ENCODE measurements at regions not wholly inside any gene's neighbourhood (a gene's known extent, or its start where the extent isn't known, plus 50 kb on each side); places are given as distances from the start of the nearest gene placed in this dataset. TPM values are rescaled to one million over a fixed set of nuclear protein-coding genes. Genes with fewer than 3 reads are reported as not detected.

- no peaks in the 10 kb centered on the region for H3K9me3 ChIP-seq
- WGBS, 2 donors, result 61 to 76% methylated on average over 8 of the region's 8 CpGs
- DNase-seq, result no peak
- no peaks in the 10 kb centered on the region for H3K4me1 ChIP-seq
- H3K27me3 ChIP-seq, result no peaks in the 10 kb centered on the region
- intact Hi-C loops (cut with DNase I), result no loop called here
- TF ChIP-seq CTCF (IDR thresholded peaks at IDR 0.05) (no peak), POLR2A (IDR thresholded peaks at IDR 0.05) (no peak)
- no peak overlapping the region for H3K4me3 ChIP-seq (replicated peaks in 1 of 3)
- no peaks in the 10 kb centered on the region for H3K36me3 ChIP-seq
- no peak overlapping the region for H3K27ac ChIP-seq
These were observed 60.1 kb upstream of the RBBP8 start for GRCh38 chr18:22872900-22873537.

- H3K4me3 ChIP-seq (replicated peaks in 1 of 3), result no peak overlapping the region
- no peak overlapping the region for H3K27ac ChIP-seq
- intact Hi-C loops (cut with DNase I), result no loop called here
- 84 to 85% methylated on average over 3 of the region's 3 CpGs for WGBS, 2 donors
- no peak for DNase-seq
- peaks cover 4 to 6% of the 10 kb centered on the region in 2 donors for H3K4me1 ChIP-seq
- TF ChIP-seq CTCF (IDR thresholded peaks at IDR 0.05), result no peak
- TF ChIP-seq POLR2A (IDR thresholded peaks at IDR 0.05), result no peak
- H3K27me3 ChIP-seq, result no peaks in the 10 kb centered on the region
- H3K36me3 ChIP-seq, result no peaks in the 10 kb centered on the region
- no peaks in the 10 kb centered on the region for H3K9me3 ChIP-seq
These were observed 53.8 kb upstream of the RBBP8 start for GRCh38 chr18:22879293-22879692.

GRCh38 chr18:22882084-22882483 is 51.0 kb upstream of the RBBP8 start:
- no peaks in the 10 kb centered on the region for H3K36me3 ChIP-seq
- H3K27ac ChIP-seq, result no peak overlapping the region
- no peak for TF ChIP-seq POLR2A (IDR thresholded peaks at IDR 0.05)
- TF ChIP-seq CTCF (IDR thresholded peaks at IDR 0.05), result no peak
- H3K4me3 ChIP-seq (replicated peaks in 1 of 3), result no peak overlapping the region
- peaks cover 4 to 6% of the 10 kb centered on the region in 2 donors for H3K4me1 ChIP-seq
- no peaks in the 10 kb centered on the region for H3K9me3 ChIP-seq
- no peak for DNase-seq
- intact Hi-C loops (cut with DNase I), result no loop called here
- no peaks in the 10 kb centered on the region for H3K27me3 ChIP-seq

GRCh38 chr18:22883179-22883578 is 49.9 kb upstream of the RBBP8 start:
- TF ChIP-seq POLR2A (IDR thresholded peaks at IDR 0.05) (no peak), CTCF (IDR thresholded peaks at IDR 0.05) (no peak)
- no peaks in the 10 kb centered on the region for H3K36me3 ChIP-seq
- H3K4me3 ChIP-seq (replicated peaks in 1 of 3), result no peak overlapping the region
- peaks cover 4 to 6% of the 10 kb centered on the region in 2 donors for H3K4me1 ChIP-seq
- no peak for DNase-seq
- H3K9me3 ChIP-seq, result no peaks in the 10 kb centered on the region
- H3K27me3 ChIP-seq, result no peaks in the 10 kb centered on the region
- intact Hi-C loops (cut with DNase I), result no loop called here
- no peak overlapping the region for H3K27ac ChIP-seq
- 84 to 90% methylated on average over 2 of the region's 2 CpGs for WGBS, 2 donors

Small RNAs in the stretch of these regions (small RNA-seq; reads per million reads assigned to genes)
- not detected for gene RNU6-1032P
